ENCODE measurements at regions not wholly inside any gene's neighbourhood (a gene's known extent, or its start where the extent isn't known, plus 50 kb on each side); places are given as distances from the start of the nearest gene placed in this dataset.

GRCh38 chr1:70826428-70826827 is 221.2 kb downstream of the PTGER3 start:
- WGBS (ENCODE audit: insufficient coverage, low coverage, missing lambda C conversion rate): 48% methylated on average over 3 of the region's 3 CpGs
- intact Hi-C loops (cut with micrococcal nuclease) (no loop called here), in situ Hi-C loops (cut with MboI) (no loop called here)
- Histone ChIP-seq H3K27me3 (ENCODE audit: control insufficient read depth in 2 of 2, insufficient read depth in 2 of 2, low read length in 2 of 2) (no peaks in the 10 kb centered on the region), H3K4me1 (replicated peaks in 1 of 2; ENCODE audit: control insufficient read depth in 2 of 2, insufficient read depth in 2 of 2, low read length in 2 of 2) (no peaks in the 10 kb centered on the region), H2AFZ (ENCODE audit: low read depth, low read length) (peak overlapping the region; percentile 43; the same call in 1 of the 2 replicates), H3K4me2 (ENCODE audit: insufficient read depth, low read length) (no peak overlapping the region), H3K79me2 (ENCODE audit: control insufficient read depth, insufficient read depth, low read length) (no peaks in the 10 kb centered on the region), H3K9me3 (replicated peaks; ENCODE audit: control insufficient read depth, insufficient read depth, low read depth, low read length) (no peaks in the 10 kb centered on the region; the same call in 1 of the 2 replicates), H3K27ac (ENCODE audit: extremely low read depth, low read depth, low read length) (no peak overlapping the region), H3K4me3 (no peak overlapping the region), H3K36me3 (ENCODE audit: control insufficient read depth, insufficient read depth, low read length) (no peaks in the 10 kb centered on the region), H3K9ac (ENCODE audit: insufficient read depth in 1 of 2, low read depth in 2 of 2, low read length in 2 of 2) (no peak overlapping the region), H4K20me1 (replicated peaks; ENCODE audit: control insufficient read depth, insufficient read depth, low read length) (no peaks in the 10 kb centered on the region), H3K9me1 (ENCODE audit: control insufficient read depth, insufficient read depth, low read length) (no peaks in the 10 kb centered on the region)
- no TSS peak for BruUV-seq (replicated peaks)
- ATAC-seq (peak; percentile 61; the same call in 2 of the 3 replicates), DNase-seq (ENCODE audit: extremely low read depth in 1 of 4, low spot score in 3 of 4) (no peak), FAIRE-seq (no peak)
- POLR2A ChIA-PET: no interaction called here
- CTCF ChIA-PET (ENCODE audit: low intra/inter-chr PET ratio): no interaction called here
- TF ChIP-seq ZNF232 (CRISPR knock-in tag; IDR thresholded peaks at IDR 0.05) (no peak), NCOA1 (IDR thresholded peaks at IDR 0.05; ENCODE audit: low read depth) (no peak), ELF2 (CRISPR knock-in tag; IDR thresholded peaks at IDR 0.05) (no peak), RB1 (IDR thresholded peaks at IDR 0.05; ENCODE audit: low read depth) (no peak), SP2 (IDR thresholded peaks at IDR 0.05; ENCODE audit: extremely low read depth, low read depth, low read length, poor library complexity, severe bottlenecking) (no peak), BDP1 (IDR thresholded peaks at IDR 0.05; ENCODE audit: insufficient read depth, insufficient read length) (no peak), MAFK (IDR thresholded peaks at IDR 0.05; ENCODE audit: low read length) (no peak)

GRCh38 chr1:70827030-70827429 is 220.6 kb downstream of the PTGER3 start:
- Histone ChIP-seq H3K27me3 (ENCODE audit: control insufficient read depth in 2 of 2, insufficient read depth in 2 of 2, low read length in 2 of 2) (no peaks in the 10 kb centered on the region), H3K9me3 (replicated peaks; ENCODE audit: control insufficient read depth, insufficient read depth, low read depth, low read length) (no peaks in the 10 kb centered on the region; the same call in 1 of the 2 replicates), H3K4me2 (ENCODE audit: insufficient read depth, low read length) (no peak overlapping the region), H3K4me3 (no peak overlapping the region), H4K20me1 (replicated peaks; ENCODE audit: control insufficient read depth, insufficient read depth, low read length) (no peaks in the 10 kb centered on the region), H3K9ac (ENCODE audit: insufficient read depth in 1 of 2, low read depth in 2 of 2, low read length in 2 of 2) (no peak overlapping the region), H2AFZ (ENCODE audit: low read depth, low read length) (peak overlapping the region; percentile 43; the same call in 1 of the 2 replicates), H3K9me1 (ENCODE audit: control insufficient read depth, insufficient read depth, low read length) (no peaks in the 10 kb centered on the region), H3K4me1 (replicated peaks in 1 of 2; ENCODE audit: control insufficient read depth in 2 of 2, insufficient read depth in 2 of 2, low read length in 2 of 2) (no peaks in the 10 kb centered on the region), H3K27ac (ENCODE audit: extremely low read depth, low read depth, low read length) (no peak overlapping the region), H3K79me2 (ENCODE audit: control insufficient read depth, insufficient read depth, low read length) (no peaks in the 10 kb centered on the region), H3K36me3 (ENCODE audit: control insufficient read depth, insufficient read depth, low read length) (no peaks in the 10 kb centered on the region)
- in situ Hi-C loops (cut with MboI): no loop called here
- 52% methylated on average over 3 of the region's 3 CpGs for WGBS (ENCODE audit: insufficient coverage, low coverage, missing lambda C conversion rate)
- ATAC-seq (no peak), DNase-seq (ENCODE audit: extremely low read depth in 1 of 4, low spot score in 3 of 4) (no peak), FAIRE-seq (no peak)
- no TSS peak for BruUV-seq (replicated peaks)
- POLR2A ChIA-PET: no interaction called here
- intact Hi-C loops (cut with micrococcal nuclease): no loop called here
- CTCF ChIA-PET (ENCODE audit: low intra/inter-chr PET ratio): no interaction called here
- TF ChIP-seq SNRNP70 (optimal IDR thresholded peaks at IDR 0.05; ENCODE audit: low read depth, low read length) (no peak), BRCA1 (IDR thresholded peaks at IDR 0.05) (no peak), BRCA1 (CRISPR knock-in tag; IDR thresholded peaks at IDR 0.05) (no peak), SRSF9 (IDR thresholded peaks at IDR 0.05; ENCODE audit: borderline replicate concordance, low read depth, low read length) (no peak), ELK1 (CRISPR knock-in tag; IDR thresholded peaks at IDR 0.05) (no peak), ZMIZ1 (IDR thresholded peaks at IDR 0.05; ENCODE audit: low read depth in 2 of 2, low read length in 2 of 2) (no peak), ZNF282 (CRISPR knock-in tag; IDR thresholded peaks at IDR 0.05) (no peak), SNIP1 (IDR thresholded peaks at IDR 0.05; ENCODE audit: low read depth) (no peak)

All from K562 (cell line).